Stimulated activated CD4-positive, alpha-beta T cell treated with anti-CD3 and anti-CD28 coated beads, Interleukin-2, amount 100 ng/mL, for 24 hours (primary cell): ENCODE measurements at regions not wholly inside any gene's neighbourhood (a gene's known extent, or its start where the extent isn't known, plus 50 kb on each side); places are given as distances from the start of the nearest gene placed in this dataset.
"Not testable (repeated sequence)": the region's sequence is repeated elsewhere in the genome, so short reads cannot be mapped to it uniquely, and the experiment has no call there.

Experiments used
- DNase-seq, 2 donors: peaks; one replicate each; pipeline ENCODE4 v3.0.0-alpha.2; 2020

DNA sequence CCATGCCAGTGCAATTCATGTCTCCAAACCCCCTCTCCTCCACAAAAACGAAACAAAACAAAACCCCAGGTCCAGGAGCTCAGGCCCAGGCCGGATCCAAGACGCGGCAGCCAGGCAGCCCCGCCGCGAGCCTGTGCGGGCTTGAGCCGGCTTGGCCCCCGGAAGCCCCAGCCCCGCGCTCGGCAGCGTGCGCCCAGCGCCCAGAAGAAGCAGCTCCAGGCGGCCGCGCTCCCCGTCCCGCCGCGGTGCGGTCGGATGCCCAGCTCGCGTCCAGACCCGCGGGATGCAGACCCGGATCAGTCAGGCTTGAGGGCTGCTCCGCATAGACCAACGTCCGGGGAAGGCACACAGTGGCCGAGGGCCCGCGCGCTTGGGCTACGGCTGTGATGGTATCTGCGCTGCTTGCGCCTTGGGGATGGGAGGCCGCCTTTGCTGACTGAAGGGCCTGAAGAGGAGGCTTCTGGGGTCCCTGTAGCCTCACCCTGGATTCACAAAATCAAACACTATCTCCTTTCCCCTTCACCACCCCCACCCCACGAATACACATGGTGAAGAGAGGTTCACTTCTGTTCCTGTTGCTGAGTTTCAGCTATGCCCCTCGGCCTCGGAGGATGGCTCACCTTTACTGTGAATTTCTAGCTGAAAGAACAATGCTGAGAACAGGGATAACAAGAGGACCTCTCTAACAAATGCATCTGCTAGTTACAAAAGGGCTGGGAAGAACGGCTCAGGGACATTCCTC lies 79.9 kb upstream of the EN2 start:
- no peak for DNase-seq

DNA sequence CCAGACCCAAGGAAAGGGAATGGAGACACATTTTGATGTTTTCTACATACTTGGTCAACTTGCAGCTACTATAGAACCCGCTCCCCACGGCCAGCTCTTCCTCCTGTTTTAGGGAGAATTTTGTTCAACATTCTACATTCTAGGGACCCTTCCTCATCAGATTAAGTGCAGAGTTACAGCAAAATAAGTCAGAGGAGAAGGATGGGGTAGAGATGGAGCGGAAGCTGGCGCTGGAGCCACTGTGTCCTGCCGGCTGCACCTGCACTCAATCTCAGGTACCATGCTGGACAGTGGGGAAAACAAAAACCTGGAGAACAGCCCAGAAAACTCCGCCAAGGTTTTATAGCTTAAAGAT lies 79.4 kb upstream of the EN2 start:
- DNase-seq, result no peak

DNA sequence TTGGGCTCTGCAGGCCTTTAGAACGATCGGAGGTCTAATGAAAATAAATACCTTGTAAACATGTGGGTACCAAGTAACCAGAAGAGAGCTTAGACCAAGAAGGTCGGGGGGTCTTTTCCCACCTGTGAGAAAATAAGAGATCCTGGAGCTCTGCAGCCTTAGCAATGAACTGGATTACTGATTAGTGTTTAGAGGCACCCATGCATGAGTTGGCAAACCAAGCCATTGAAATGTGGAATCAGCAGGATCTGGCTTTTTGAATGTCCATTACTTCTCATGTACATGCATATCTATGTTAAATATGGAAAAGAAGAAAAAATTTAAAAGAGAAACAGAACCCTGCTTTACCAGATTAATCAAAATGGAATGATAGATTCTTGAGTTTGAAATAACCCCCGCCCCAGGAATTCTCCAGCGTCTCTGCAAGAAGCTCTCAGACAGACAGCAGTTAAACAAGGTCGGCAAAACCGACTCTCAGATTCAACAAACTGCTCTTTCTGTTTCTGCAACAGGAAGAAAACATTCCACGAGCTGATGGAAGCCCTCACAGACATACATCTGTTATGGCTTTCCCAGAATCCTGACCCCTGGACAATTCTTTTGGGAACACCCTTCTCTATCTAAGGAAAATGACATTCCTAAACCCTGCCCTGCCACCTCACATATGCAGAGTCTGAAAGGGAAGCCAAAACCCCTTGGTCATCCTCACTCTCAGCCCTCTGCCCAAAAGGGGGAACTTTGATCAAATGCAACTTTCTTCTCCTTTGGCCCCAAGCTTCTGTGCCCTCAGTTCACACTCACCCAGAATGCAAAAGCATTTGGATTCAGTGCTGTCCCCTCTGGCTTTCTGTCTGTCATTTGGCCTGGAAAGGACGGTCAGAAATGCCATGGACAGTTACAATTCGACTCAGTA lies 78.7 kb upstream of the EN2 start:
- no peak for DNase-seq

DNA sequence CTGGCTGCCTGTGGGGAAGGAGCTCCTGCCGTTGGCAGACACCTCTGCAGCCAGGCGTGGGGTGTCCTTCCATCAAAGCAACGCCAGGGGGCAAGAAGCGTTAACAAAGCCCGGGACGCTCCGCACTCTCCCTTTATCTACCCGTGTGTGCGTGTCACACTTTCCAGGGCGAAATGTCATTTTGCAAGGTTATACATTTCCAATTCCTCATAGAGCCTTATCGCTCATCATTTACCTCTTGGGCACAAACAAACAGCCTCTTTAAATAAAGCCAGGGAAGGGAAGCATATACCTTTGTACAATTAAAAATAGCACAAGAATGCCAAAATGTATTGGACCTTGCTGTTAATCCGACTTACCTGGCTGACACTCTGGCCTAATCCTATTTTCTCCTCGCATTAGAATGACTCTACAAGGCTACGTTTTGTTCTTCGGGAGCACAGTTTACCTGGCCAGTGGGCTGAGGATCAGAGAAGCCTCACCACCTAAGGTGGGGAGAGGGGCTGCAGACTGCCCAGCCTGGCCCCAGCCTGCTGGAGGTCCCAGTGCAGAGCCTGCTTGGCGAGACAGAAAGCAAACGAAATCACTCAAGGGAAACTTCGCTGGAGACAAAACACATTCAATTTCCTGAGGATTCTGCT lies 77.6 kb upstream of the EN2 start:
- peak; percentile 78 to 79 for DNase-seq

DNA sequence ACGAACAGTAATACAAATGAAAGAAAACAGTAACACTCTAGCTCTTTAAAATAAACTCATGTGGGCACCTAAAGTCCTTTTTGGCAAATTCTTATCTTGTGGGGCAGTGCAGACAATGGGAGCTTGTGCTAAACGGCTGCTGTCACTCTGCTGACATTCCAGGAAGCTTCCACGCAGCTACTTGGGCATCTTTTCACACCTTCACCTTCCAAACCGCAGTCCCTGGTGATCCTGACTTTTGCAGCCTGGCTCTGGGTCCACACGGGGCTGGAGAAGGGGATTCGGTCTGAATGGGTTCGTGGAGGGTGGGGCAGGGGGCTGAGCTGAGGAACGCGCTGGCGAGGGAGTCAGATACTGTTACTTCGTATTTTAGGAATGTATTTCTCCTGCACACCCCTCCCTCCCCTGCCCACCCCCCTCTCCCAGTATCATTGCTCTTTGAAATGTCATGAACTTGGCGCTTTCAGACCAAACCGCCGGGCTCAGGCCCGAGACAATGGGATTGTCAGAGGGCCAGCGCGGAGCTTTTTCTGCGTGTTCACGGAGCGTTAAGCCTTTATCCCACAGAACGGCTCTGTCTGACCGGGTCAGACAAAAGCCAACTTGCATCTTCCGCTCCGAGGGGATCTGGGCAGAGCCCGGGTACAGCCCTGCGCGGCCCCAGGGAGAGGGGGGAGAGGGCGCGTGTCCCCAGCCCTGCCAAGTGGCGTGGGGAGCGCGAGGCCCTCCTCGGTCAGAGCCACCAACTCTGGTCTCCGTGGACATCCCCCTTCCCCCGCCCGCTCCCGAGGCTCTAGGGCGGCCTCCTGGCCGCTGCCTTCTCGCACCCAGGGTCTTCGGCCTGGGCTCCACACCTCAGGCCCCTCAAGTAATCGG lies 76.7 kb upstream of the EN2 start:
- no peak for DNase-seq

DNA sequence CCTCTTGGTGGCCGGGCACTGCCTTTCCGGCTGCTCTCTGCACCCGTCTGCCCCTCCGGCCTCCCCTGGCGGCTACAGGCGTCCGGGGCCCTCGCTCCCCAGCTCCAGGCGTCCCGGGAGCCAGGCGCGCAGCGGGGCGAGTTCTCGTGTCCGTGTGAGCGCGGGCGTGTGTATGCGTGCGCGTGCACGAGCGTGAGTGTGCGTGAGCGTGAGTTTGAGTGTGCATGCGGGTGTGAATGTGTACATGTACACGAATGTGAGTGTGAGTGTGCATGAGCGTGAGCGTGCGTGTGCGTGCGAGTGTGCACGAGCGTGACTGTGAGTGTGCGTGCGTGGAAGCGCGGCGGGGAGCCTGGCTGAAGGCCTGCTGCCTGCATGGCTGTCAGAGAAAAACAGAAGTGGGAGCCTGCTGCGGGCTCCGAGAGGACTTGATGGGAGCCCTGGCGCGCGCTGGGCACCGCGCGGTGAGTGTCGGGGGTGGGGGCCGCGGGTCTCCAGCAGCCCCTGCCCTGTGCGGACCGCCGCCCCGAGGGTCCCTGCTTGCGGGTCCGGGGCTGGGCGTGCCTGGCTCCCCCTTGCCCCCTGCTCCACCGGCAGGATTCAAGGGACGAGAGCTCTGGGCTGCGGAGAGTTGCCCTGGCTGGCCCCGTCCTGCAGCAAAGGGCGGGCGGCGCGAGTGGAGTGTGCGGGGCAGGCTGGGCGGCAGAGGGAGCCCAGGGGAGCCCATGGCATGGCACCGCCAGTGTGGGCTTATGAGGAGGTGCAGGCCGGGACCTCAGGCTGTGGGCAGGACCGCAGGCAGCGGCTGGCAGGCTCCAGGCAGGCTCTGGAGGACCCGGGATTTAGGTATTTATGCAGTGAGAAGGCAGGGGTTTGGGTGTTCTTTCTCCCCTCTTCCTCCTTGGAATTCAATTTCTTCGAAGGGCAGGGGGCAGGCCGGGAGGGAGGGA lies 75.8 kb upstream of the EN2 start:
- no peak for DNase-seq

DNA sequence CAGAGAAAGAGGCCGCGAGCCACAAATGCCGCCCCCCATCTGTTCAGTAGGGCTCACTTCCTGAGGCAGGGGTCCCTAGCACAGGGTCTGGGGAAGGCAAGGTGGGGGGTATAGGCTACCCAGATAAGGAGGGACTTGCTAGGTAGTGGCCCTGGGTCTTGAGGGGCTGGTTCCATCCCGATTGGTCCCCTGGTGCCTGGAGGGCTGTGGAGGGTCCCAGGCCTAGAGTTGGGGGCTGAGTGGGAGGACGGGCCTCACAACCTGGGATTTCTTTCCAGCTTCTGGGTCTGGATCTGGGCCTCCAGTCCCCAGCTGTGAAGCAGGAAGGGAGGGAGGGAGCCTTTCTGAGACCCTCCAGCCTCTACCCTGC lies 75.1 kb upstream of the EN2 start:
- no peak for DNase-seq

DNA sequence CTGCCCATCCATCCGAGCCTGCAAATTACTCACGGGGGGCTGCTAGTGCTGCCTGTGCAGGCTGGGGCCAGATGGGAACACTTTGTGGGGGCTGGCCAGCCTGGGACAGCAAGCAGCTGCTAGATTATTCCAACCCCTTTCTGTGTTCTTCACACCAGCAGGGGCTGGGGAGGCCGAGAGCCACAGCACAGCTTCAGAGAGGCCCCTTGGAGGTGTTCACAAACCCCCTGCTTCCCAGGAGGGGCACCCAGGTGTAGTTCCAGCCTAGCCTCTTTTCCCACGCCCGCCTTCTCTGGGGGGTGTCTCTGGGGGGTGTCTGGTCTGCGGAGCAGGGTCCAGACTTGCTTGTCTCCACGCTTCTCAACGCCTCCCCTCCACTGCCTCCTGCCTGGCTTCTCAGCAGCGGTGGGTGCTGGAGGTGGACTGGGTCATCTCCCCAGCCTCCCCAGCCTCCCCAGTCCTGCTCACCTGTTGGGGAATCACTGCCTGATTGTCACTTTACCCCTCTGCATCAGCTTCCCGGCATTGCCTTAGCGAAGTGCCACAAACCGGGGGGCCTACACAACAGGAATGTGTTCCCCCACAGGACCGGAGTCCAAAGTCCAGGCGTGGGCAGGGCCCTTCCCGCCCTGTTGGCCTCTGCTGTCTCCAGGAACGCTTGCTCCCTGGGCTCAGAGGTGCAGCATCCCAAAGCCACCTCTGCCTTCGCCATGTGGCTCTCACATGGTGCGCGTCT lies 74.0 kb upstream of the EN2 start:
- no peak for DNase-seq

DNA sequence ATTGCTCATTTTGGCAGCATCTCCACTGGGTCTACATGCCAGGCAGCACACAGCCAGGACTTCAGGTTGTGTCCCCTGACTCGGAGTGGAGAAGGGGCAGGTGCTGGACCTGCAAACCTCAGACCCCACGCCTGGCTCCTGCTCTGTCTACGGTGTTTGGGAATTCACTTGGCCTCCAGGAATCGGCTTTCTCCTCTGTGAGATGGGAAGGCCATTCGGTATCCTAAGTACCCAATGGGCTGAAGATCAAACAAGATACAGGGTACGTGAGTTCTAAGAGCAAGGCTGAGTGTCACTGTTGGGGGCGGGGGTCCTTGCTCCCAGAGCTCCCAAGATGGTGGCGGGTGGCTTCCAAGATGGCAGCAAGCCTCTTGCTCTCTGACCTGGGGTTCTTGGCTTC lies 73.2 kb upstream of the EN2 start:
- no peak for DNase-seq

DNA sequence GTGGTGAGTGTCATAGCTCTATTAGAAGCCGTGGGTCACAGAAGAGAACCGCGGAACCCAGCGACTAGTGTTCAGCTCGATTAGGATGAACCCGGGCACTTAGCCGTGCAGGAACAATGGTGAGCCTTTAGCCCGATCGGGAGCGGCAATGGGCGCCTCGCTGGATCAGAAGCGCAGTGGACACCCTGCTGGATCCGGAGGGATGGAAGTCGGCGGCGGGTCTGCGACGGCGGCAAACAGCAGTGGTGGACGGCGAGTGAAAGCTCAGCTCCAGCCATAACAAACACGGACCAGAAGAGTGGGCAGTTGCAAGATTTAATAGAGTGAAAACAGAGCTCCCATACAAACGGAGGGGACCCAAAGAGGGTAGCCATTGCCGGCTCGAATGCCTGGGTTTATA lies 72.7 kb upstream of the EN2 start:
- DNase-seq, result not testable (repeated sequence)

DNA sequence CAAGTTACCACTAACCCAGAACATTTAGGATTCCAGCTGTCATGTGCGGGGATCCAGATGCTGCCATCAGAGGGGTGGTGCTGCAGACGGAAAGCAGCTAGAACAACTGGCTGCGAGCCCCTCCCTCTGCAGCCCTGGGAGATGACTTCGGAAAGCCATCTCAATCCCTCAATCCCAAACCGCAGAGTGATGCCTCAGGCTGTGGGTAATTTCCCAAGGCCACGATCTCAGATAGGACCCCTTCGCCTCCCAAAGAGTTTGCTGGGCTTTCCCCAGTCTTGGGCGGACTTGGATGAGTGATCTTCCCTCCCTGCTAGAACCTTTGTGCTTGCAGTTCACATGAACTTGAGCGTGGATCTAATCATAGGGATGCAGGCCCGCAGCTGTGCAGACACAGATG lies 71.3 kb upstream of the EN2 start:
- no peak for DNase-seq

DNA sequence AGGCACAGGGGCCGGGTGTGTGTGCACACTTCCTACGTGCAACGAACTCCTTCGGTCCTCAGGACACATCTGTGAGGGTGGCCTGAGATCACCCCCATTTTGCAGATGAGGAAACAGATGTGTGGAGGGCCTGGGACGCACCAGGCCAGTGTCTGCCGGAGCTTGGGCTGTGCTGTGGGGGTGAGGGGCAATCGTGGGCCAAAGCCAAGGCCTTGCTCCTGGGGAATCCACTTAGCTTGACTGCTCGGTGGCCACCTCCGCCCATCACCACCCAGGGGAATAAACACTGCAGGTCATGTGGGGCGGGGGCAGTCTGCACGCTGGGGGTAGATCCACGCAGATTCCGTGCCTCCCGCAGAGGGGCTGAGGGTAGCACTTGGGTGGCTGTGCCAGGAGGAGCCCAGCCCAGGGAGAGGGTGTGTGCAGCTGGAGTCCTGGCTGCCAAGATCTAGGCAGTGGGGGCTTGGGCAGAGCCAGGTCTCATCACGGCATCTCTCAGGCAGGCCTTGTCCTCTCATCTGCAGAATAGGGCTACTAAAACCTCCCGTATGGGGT lies 70.8 kb upstream of the EN2 start:
- DNase-seq, result no peak

DNA sequence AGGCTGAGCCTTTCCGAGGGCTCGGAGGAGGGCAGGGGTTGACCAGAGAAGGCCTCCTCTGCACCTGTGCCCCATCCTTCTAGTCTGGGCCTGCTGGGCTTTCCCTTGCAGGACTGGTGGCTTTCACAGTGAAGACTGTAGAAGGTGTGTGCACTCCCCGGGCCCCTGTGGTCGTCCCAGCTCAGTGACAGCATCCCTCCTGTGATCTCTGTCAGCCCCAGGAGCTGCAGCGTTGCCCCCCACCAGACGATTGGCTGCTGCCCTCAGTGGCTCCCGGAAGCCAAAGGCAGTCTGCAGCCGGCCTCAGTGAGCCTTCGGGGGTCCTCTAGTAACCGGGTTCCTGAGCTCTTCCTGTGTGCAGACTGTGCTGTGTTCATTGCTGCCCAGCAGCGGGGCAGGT lies 69.4 kb upstream of the EN2 start:
- DNase-seq, result no peak

DNA sequence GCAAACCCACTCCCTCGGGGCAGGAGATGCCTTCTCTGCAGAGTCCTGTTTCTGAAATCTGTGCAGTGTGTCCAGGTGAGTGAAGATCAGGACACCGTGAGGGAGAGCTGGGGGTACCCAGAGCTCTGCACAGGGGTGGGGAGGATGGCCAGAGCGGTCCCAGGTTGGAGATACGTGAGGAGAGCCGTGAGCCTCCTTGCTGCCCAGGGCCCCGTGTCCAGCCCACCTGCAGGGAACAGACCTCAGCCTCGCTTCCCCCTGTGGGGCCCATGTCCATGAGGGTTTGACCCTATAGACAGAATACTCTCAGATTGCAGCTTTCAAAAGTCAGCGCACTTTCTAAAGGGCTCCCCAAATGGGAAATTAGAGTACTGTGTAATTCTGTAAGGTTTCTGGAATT lies 66.5 kb upstream of the EN2 start:
- DNase-seq, result no peak

DNA sequence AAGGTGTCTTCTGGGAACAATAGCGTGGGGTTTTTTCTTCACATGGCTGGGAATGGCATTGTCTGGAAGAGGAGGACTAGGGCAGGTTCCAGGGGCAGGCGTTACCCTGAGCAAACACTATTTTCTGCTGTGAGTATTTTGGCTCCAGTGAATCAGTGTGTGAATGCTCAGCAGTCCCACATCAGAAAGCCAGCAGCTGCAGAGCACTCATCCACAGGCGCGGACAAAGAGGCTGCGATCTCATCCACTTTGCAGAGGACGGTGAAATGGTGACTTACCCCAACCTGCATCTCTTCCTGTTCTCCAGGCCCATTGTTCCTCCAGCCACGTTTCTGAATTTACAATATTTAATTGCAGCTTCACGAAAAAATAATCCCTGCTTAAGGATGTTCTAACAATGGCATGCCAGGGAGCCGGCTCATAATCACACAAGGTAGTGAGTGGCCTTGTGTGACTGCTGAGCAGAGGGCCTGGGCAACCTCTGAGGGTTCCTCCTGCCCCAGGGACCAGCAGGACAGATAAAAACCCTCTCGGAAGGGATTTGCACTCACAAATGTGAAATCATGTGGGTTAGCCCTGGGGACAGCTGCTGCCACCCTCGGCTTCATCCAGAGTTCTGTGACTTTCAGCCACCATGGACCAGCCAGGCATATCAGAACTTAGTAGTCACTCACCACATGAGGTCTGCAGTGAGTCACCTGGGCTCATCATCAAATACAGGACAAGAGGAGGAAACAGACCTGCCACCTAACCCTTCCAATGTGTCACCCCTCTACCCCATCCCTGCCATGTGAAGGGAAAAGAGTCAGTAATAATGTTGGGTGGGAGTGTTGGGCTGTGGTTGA lies 65.0 kb upstream of the EN2 start:
- DNase-seq, result no peak

DNA sequence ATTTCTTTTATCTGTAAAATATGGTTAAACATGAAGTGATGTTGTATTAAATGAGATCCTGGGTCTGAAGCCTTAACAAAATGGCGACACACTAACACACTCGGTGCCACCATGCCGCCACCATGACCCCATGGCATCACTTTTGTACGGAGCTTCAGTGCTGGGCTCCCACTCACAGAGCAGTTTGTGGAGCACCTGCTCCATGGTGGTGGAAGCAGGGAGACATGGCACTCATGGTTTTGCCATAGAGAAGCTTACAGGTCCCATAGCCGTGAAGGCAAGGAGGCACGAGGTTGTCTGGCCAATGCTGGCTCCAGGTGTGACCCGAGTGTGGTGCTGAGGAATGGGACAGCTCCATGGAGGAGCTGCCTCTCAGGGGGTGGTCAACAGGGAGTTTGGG lies 63.5 kb upstream of the EN2 start:
- DNase-seq, result no peak

DNA sequence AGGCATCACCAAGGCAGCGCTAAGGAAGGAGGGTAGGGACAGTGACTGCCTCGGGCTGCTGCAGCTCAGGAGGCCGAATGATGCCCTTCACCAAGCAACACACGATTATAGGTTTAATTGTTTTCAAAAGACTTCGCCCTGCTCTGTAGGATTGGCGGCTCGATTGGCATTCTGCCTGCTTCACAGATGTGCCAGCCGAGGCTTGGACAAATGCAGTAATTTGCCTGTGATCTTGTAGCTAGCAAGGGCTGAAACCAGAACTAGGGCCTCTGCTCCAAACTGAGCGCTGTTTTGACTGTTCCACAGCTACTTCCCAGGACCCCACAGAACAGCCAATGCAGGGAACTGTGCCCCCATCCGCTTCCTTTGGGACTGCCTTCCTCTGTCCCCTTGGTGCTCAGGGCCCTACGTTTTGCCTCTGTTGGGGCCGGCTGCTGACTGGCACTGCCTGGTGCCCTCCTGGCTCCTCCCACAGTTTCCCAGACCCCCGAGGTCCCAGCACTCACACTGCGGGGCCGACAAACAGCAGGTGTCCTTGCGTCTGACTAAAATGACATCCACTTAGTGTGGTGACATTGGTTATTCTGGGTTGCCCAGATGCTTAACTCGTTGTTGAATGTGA lies 62.6 kb upstream of the EN2 start:
- DNase-seq, result no peak

DNA sequence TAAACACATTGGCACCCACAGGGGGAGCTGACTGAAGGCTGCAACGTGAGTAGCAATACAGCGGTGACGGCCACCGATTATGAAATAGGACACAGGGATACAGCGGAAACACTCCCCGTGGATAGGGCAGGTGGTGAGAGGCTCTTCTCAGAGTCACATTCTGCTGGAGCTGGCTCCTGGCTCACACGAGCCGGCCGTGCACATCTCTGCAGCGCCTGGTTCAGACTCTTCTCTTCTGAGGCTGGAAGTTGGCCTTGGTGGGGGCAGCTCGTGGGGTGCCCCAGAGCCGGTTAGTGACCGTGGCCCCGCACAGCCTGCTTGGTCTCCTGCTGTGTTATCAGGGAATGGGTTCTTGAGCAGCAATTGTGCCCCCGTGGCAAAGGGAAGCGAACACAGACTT lies 61.3 kb upstream of the EN2 start:
- DNase-seq, result no peak
